Endothelial cell (in vitro differentiated cells): ENCODE measurements at regions not wholly inside any gene's neighbourhood (a gene's known extent, or its start where the extent isn't known, plus 50 kb on each side); places are given as distances from the start of the nearest gene placed in this dataset.

Experiments
- DNase-seq: peaks from one replicate; pipeline ENCODE4 v3.0.0; 2021; ENCODE audit warnings: low spot score
- H3K27ac Mint-ChIP-seq: one replicate; pipeline ENCODE4 v1.8.0; 2021; ENCODE audit warnings: mixed read lengths, inconsistent platforms; ENCODE audit not compliant: unreplicated experiment
- H3K27me3 Mint-ChIP-seq: one replicate; pipeline ENCODE4 v1.8.0; 2021; ENCODE audit warnings: mild to moderate bottlenecking, moderate library complexity, mixed read lengths, inconsistent platforms; ENCODE audit not compliant: unreplicated experiment
- H3K36me3 Mint-ChIP-seq: one replicate; pipeline ENCODE4 v1.8.0; 2021; ENCODE audit warnings: mild to moderate bottlenecking, low read depth, mixed read lengths, inconsistent platforms; ENCODE audit not compliant: unreplicated experiment
- H3K4me1 Mint-ChIP-seq: one replicate; pipeline ENCODE4 v1.8.0; 2021; ENCODE audit warnings: mild to moderate bottlenecking, mixed read lengths, inconsistent platforms; ENCODE audit not compliant: unreplicated experiment
- H3K4me3 Mint-ChIP-seq: one replicate; pipeline ENCODE4 v1.8.0; 2021; ENCODE audit warnings: mild to moderate bottlenecking, mixed read lengths, inconsistent platforms; ENCODE audit not compliant: unreplicated experiment
- H3K9me3 Mint-ChIP-seq: one replicate; pipeline ENCODE4 v1.8.0; 2021; ENCODE audit warnings: mixed read lengths, inconsistent platforms; ENCODE audit not compliant: unreplicated experiment
- CTCF ChIP-seq: fragments of 200-600 bp; sonication (generic); IDR thresholded peaks from one replicate; pipeline ENCODE4 v1.5.0; 2021; ENCODE audit warnings: antibody characterized with exemption; ENCODE audit not compliant: unreplicated experiment

DNA sequence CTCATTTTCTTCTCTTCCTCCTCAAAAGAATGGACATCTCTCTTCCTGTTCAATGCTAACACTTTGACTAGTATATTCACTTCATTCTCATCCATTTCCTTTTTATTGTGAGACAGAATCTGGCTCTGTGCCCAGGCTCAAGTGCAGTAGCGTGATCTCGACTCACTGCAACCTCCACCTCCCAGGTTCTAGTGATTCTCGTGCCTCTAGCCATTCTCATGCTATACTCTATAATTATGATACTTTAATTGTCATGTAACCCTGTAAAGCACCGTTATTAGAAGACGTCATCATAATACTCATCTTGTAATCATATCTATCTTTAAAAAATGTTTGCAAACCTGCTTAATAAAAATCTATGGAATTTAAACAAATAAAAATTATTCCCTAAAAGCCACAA, 107.0 kb downstream of the SHOX2 start:
- no peaks in the 10 kb centered on the region for H3K36me3 Mint-ChIP-seq
- no peak overlapping the region for H3K27ac Mint-ChIP-seq
- no peak for TF ChIP-seq CTCF
- peaks cover 10% of the 10 kb centered on the region for H3K4me1 Mint-ChIP-seq
- no peak overlapping the region for H3K4me3 Mint-ChIP-seq
- peaks cover 2% of the 10 kb centered on the region for H3K27me3 Mint-ChIP-seq
- no peak for DNase-seq
- H3K9me3 Mint-ChIP-seq: no peaks in the 10 kb centered on the region

DNA sequence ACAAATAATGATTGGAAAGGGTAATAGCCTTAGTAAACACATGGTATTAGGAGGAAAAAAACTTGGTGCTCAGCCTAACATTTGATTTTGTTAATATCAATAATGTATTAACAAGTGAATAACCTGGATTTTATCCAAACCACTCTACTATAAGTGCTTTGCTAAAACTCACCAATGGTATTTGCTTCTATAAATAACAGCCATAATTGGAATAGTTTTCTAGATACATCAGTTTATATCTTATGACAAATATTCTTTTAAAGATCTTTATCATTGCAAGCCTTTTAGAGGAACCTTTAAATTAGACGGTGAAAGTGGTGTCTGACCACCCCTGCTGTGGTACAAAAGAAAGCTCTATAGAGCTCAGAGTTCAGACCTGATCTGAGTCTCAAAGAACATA, 123.9 kb downstream of the SHOX2 start:
- Mint-ChIP-seq H3K4me3 (no peak overlapping the region), H3K4me1 (peaks cover 9% of the 10 kb centered on the region), H3K27ac (no peak overlapping the region), H3K9me3 (no peaks in the 10 kb centered on the region), H3K36me3 (no peaks in the 10 kb centered on the region), H3K27me3 (peaks cover 1% of the 10 kb centered on the region)
- no peak for TF ChIP-seq CTCF
- DNase-seq: no peak

- Mint-ChIP-seq H3K27me3 (peaks cover 1% of the 10 kb centered on the region), H3K27ac (no peak overlapping the region), H3K36me3 (no peaks in the 10 kb centered on the region), H3K4me1 (peaks cover 9% of the 10 kb centered on the region), H3K4me3 (no peak overlapping the region), H3K9me3 (no peaks in the 10 kb centered on the region)
- TF ChIP-seq CTCF: no peak
- no peak for DNase-seq
Measured at GRCh38 chr3:157981819-157982218, 124.4 kb downstream of the SHOX2 start.

GRCh38 chr3:157979022-157979421, 127.2 kb downstream of the SHOX2 start:
- Mint-ChIP-seq H3K27ac (no peak overlapping the region), H3K36me3 (no peaks in the 10 kb centered on the region), H3K4me3 (no peak overlapping the region), H3K9me3 (no peaks in the 10 kb centered on the region), H3K27me3 (no peaks in the 10 kb centered on the region), H3K4me1 (peaks cover 7% of the 10 kb centered on the region)
- no peak for DNase-seq
- no peak for TF ChIP-seq CTCF

DNA sequence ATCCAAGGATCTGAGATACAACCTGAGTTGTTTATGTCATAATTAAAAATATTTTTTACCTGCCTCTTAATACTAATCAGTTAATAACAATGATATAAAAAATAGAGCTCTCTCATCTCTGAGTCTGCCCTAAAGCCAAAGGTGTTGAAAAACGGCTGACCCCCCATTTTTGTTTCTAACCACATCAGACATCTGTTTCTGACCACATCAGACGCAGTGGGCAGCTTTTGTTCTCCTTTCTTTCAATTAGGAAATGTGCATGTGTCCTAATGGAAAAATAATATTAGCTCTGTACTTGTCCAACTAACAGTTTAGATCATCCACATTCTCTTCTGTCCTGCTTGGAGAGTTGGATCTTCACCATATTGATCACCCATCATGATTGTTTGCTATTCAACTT, 144.6 kb downstream of the SHOX2 start:
- no peak for TF ChIP-seq CTCF
- Mint-ChIP-seq H3K27ac (no peak overlapping the region), H3K27me3 (no peaks in the 10 kb centered on the region), H3K4me3 (no peak overlapping the region), H3K4me1 (peaks cover 5% of the 10 kb centered on the region), H3K36me3 (no peaks in the 10 kb centered on the region), H3K9me3 (no peaks in the 10 kb centered on the region)
- no peak for DNase-seq
